ENCODE measurements at regions not wholly inside any gene's neighbourhood (a gene's known extent, or its start where the extent isn't known, plus 50 kb on each side); places are given as distances from the start of the nearest gene placed in this dataset.

- DNase-seq, result no peak
- H3K27ac ChIP-seq (ENCODE audit: low read depth in 2 of 2, low read length in 1 of 2), result no peak overlapping the region
- H3K36me3 ChIP-seq (replicated peaks in 1 of 2; ENCODE audit: control insufficient read depth in 1 of 2, insufficient read depth in 2 of 2, low read length in 1 of 2), result no peaks in the 10 kb centered on the region
- ChIA-PET POLR2A (no interaction called here), CTCF (no interaction called here)
- no peaks in the 10 kb centered on the region; a peak in 1 of 4 replicates for H3K4me1 ChIP-seq (ENCODE audit: control insufficient read depth in 1 of 2, insufficient read depth in 2 of 2, low read depth in 1 of 2, low read length in 1 of 2)
- no peak overlapping the region for H2AFZ ChIP-seq (ENCODE audit: low read depth)
- no peak overlapping the region for H3K9ac ChIP-seq
- H3K4me3 ChIP-seq (ENCODE audit: low read depth in 2 of 2, low read length in 1 of 2), result no peak overlapping the region
- no peaks in the 10 kb centered on the region for H3K27me3 ChIP-seq (ENCODE audit: insufficient read depth)
- no peaks in the 10 kb centered on the region for H3K9me3 ChIP-seq
- no peaks in the 10 kb centered on the region for H3F3A ChIP-seq (replicated peaks; ENCODE audit: insufficient read depth)
- 89% methylated on average over 5 of the region's 5 CpGs for WGBS (ENCODE audit: low lambda C conversion rate)
- TF ChIP-seq REST (IDR thresholded peaks at IDR 0.05; ENCODE audit: low read depth, low read length) (no peak), EZH2phosphoT487 (IDR thresholded peaks at IDR 0.05; ENCODE audit: borderline replicate concordance, low read depth) (no peak), NRF1 (IDR thresholded peaks at IDR 0.05; ENCODE audit: low read depth, low read length) (no peak), TEAD4 (IDR thresholded peaks at IDR 0.05; ENCODE audit: borderline replicate concordance, insufficient read depth) (no peak), USF1 (IDR thresholded peaks at IDR 0.05; ENCODE audit: borderline replicate concordance, low read depth) (no peak), MEF2A (IDR thresholded peaks at IDR 0.05; ENCODE audit: borderline replicate concordance, low read depth) (no peak), EP300 (IDR thresholded peaks at IDR 0.05; ENCODE audit: borderline replicate concordance in 1 of 2, low read depth in 1 of 2, low read length in 1 of 2) (no peak), RAD21 (IDR thresholded peaks at IDR 0.05; ENCODE audit: low read length) (no peak), MXI1 (IDR thresholded peaks at IDR 0.05; ENCODE audit: low read depth, low read length) (no peak), SIN3A (IDR thresholded peaks at IDR 0.05; ENCODE audit: borderline replicate concordance, low read depth, low read length) (no peak), JUND (IDR thresholded peaks at IDR 0.05) (no peak), TAF1 (IDR thresholded peaks at IDR 0.05; ENCODE audit: borderline replicate concordance, low read depth, low read length) (no peak), FOXM1 (IDR thresholded peaks at IDR 0.05; ENCODE audit: low read depth) (no peak), CHD2 (IDR thresholded peaks at IDR 0.05; ENCODE audit: low read length, partially characterized antibody) (no peak), GABPA (IDR thresholded peaks at IDR 0.05; ENCODE audit: low read depth) (no peak), RFX5 (IDR thresholded peaks at IDR 0.05; ENCODE audit: low read length) (no peak)
- TF ChIP-seq, protein P1, sequence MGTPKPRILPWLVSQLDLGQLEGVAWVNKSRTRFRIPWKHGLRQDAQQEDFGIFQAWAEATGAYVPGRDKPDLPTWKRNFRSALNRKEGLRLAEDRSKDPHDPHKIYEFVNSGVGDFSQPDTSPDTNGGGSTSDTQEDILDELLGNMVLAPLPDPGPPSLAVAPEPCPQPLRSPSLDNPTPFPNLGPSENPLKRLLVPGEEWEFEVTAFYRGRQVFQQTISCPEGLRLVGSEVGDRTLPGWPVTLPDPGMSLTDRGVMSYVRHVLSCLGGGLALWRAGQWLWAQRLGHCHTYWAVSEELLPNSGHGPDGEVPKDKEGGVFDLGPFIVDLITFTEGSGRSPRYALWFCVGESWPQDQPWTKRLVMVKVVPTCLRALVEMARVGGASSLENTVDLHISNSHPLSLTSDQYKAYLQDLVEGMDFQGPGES (IDR thresholded peaks at IDR 0.05; ENCODE audit: low read depth, low read length), result no peak
- TF ChIP-seq, protein P2, sequence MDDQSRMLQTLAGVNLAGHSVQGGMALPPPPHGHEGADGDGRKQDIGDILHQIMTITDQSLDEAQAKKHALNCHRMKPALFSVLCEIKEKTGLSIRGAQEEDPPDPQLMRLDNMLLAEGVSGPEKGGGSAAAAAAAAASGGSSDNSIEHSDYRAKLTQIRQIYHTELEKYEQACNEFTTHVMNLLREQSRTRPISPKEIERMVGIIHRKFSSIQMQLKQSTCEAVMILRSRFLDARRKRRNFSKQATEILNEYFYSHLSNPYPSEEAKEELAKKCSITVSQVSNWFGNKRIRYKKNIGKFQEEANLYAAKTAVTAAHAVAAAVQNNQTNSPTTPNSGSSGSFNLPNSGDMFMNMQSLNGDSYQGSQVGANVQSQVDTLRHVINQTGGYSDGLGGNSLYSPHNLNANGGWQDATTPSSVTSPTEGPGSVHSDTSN (IDR thresholded peaks at IDR 0.05), result no peak
- H4K20me1 ChIP-seq (ENCODE audit: insufficient read depth), result no peaks in the 10 kb centered on the region
- H3K79me2 ChIP-seq (ENCODE audit: insufficient read depth), result no peaks in the 10 kb centered on the region
- H3K9me2 ChIP-seq, result no peaks in the 10 kb centered on the region
- no peak overlapping the region for H3K4me2 ChIP-seq
These were observed 441.3 kb downstream of the RND3 start for GRCh38 chr2:150046211-150046610.
